ENCODE measurements at regions not wholly inside any gene's neighbourhood (a gene's known extent, or its start where the extent isn't known, plus 50 kb on each side); places are given as distances from the start of the nearest gene placed in this dataset.

DNA sequence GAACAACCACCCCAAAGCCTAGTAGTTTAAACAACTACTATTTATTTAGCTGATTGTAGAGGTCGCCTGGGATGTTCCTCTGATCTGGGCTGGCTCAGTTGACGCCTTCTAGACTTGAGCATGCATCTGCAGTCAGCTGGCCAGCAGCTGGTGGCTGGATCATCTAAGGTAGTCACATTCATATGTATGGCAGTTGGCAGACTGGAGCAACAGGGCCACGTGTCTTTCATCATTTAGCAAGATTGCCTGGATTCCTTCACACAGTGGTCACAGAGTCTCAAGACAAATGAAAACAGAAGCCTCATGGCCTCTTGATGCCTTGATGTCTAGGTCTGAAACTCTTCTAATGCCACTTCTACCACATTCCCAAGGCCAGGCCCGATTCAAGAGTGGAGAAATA, 220.6 kb upstream of the S100G start:
- Mint-ChIP-seq H3K27me3 (ENCODE audit: insufficient read depth) (peaks cover 4% of the 10 kb centered on the region), H3K27ac (no peak overlapping the region), H3K36me3 (ENCODE audit: low read depth) (no peaks in the 10 kb centered on the region), H3K9me3 (no peaks in the 10 kb centered on the region), H3K4me3 (no peak overlapping the region), H3K4me1 (ENCODE audit: low read depth) (peaks cover 19% of the 10 kb centered on the region)
- TF ChIP-seq, protein P1, sequence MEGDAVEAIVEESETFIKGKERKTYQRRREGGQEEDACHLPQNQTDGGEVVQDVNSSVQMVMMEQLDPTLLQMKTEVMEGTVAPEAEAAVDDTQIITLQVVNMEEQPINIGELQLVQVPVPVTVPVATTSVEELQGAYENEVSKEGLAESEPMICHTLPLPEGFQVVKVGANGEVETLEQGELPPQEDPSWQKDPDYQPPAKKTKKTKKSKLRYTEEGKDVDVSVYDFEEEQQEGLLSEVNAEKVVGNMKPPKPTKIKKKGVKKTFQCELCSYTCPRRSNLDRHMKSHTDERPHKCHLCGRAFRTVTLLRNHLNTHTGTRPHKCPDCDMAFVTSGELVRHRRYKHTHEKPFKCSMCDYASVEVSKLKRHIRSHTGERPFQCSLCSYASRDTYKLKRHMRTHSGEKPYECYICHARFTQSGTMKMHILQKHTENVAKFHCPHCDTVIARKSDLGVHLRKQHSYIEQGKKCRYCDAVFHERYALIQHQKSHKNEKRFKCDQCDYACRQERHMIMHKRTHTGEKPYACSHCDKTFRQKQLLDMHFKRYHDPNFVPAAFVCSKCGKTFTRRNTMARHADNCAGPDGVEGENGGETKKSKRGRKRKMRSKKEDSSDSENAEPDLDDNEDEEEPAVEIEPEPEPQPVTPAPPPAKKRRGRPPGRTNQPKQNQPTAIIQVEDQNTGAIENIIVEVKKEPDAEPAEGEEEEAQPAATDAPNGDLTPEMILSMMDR (IDR thresholded peaks at IDR 0.05) = no peak
- peak; percentile 7 for DNase-seq

DNA sequence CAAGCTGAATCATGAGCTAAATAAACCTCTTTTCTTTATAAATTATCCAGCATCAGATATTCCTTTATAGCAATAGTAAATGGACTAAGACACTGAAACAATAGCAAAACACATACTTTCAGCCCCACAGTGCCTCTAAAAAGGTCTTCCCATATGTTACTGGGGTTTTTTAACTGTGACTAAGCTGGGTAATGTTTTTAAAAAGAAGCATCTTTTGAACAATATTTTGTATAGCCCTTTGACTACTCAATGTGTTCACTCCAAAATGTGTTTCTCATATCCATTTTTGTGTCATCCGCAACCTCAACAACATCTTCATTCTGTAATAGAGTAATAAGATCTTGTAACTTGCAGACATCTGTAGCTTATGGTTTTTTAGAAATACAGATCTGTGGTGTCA, 218.7 kb upstream of the S100G start:
- no peak for DNase-seq
- Mint-ChIP-seq H3K4me1 (ENCODE audit: low read depth) (peaks cover 7% of the 10 kb centered on the region; the same call in 1 of the 2 replicates), H3K36me3 (ENCODE audit: low read depth) (no peaks in the 10 kb centered on the region), H3K9me3 (no peaks in the 10 kb centered on the region), H3K27ac (no peak overlapping the region), H3K27me3 (ENCODE audit: insufficient read depth) (peaks cover 4% of the 10 kb centered on the region), H3K4me3 (no peak overlapping the region)
- TF ChIP-seq, protein P1 (IDR thresholded peaks at IDR 0.05) = no peak

DNA sequence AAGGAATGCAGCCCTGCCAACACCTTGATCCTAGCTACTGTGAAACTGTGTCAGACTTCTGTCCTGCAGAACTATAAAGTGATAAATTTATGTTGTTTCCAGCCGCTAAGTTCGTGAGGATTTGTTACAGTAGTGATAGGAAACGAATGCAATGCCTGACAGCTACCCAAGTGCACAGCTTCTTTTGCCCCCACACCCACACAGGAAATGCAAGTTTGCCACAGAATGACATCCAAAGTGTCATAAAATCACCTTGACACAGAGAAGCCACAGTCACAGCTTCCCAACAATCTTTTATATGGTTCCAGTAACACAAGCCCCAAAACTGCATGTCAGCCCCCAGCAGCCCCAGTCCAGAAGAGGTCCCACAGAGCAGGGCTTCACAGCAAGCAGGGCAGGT, 216.9 kb upstream of the S100G start:
- DNase-seq = no peak
- no peak overlapping the region for H3K4me3 Mint-ChIP-seq

DNA sequence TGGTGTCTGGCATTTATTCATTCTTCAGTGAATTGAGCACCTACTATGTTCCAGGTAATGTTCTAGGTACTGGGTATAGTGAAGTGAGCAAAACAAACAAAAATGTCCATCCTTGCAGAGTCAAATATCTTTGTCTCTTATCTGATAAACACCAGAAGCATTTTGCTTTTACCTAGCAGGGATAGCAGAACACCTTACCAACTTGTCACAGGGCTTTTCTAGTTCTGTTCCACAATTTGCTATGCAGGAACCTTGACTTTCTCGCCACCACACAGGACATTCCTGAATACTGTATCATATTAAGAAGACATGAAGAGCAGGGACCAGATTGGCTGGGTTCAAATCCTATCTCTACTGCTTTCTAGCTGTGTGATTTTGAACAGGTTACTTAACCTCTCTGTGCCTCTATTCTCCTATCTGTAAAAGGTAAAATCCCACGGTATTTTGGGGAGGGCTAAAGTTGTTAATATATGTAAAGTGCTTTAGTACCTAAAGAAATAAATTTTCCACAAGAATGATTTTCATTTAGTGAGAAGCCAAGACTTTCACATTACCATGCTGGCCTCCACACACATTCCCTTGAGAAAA, 214.5 kb upstream of the S100G start:
- Mint-ChIP-seq H3K4me1 (ENCODE audit: low read depth) (peaks cover 9% of the 10 kb centered on the region; the same call in 1 of the 2 replicates), H3K36me3 (ENCODE audit: low read depth) (no peaks in the 10 kb centered on the region), H3K27ac (no peak overlapping the region), H3K27me3 (ENCODE audit: insufficient read depth) (no peaks in the 10 kb centered on the region), H3K4me3 (no peak overlapping the region), H3K9me3 (no peaks in the 10 kb centered on the region)
- DNase-seq = no peak
- TF ChIP-seq, protein P1 (IDR thresholded peaks at IDR 0.05) = no peak

More for the DNA sequence above, 216.9 kb upstream of the S100G start:
- no peaks in the 10 kb centered on the region for H3K36me3 Mint-ChIP-seq (ENCODE audit: low read depth)
- H3K27me3 Mint-ChIP-seq (ENCODE audit: insufficient read depth) = peaks cover 4% of the 10 kb centered on the region; the same call in 1 of the 2 replicates
- H3K27ac Mint-ChIP-seq = no peak overlapping the region
- H3K4me1 Mint-ChIP-seq (ENCODE audit: low read depth) = peaks cover 14% of the 10 kb centered on the region; the same call in 1 of the 2 replicates
- no peaks in the 10 kb centered on the region for H3K9me3 Mint-ChIP-seq
- TF ChIP-seq, protein P1 (IDR thresholded peaks at IDR 0.05) = no peak

DNA sequence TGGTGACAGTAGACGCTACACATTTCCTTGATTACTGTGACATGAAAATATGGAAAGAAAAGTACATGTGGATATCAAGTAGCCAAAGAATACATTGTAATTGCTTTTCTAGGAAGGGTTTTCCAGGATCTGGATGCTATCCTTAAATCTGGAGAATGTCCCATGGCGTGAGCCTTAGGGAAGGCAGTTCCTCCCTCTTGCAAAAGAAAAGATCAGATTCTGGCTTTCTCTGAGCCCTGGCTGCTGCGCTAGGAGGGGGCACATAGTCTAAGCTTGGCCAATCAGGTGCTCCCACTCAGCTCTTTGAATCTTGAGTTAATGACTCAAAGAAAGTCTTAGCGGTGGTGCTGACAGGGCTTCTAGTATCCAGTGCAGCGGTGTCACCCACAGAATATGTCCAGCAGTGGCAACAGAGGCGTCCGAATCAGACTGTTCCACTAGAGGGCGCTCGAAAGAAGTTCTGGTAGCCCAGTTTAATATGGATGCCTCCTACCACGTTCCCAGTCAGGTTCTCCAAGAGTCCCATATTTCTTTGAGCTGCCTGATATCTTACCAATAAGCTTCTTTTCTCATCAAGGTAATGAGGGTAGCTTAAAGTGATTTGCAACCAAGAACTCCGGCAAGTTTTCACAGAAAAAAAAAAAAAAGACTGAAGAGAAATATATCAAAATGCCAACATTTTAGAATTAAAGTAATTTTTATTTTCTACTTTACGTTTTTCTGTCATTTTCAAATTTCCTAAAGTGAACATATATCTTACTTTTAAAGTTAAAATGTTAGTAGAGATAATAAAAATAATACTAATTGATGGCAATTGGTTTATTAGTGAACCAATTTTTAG, 213.4 kb upstream of the S100G start:
- no peaks in the 10 kb centered on the region for H3K36me3 Mint-ChIP-seq (ENCODE audit: low read depth)
- H3K4me1 Mint-ChIP-seq (ENCODE audit: low read depth) = peaks cover 9% of the 10 kb centered on the region; the same call in 1 of the 2 replicates
- DNase-seq = peak; percentile 74
- H3K4me3 Mint-ChIP-seq = no peak overlapping the region
- no peak overlapping the region for H3K27ac Mint-ChIP-seq
- no peaks in the 10 kb centered on the region for H3K9me3 Mint-ChIP-seq
- TF ChIP-seq, protein P1 (IDR thresholded peaks at IDR 0.05) = peak; percentile 82
- no peaks in the 10 kb centered on the region for H3K27me3 Mint-ChIP-seq (ENCODE audit: insufficient read depth)
